ENCODE measurements at regions not wholly inside any gene's neighbourhood (a gene's known extent, or its start where the extent isn't known, plus 50 kb on each side); places are given as distances from the start of the nearest gene placed in this dataset.
"Not testable (repeated sequence)": the region's sequence is repeated elsewhere in the genome, so short reads cannot be mapped to it uniquely, and the experiment has no call there.

GRCh38 chr16:62321606-62322005 lies 285.4 kb upstream of the CDH8 start:
- no peaks in the 10 kb centered on the region for H3K36me3 Mint-ChIP-seq (ENCODE audit: low read depth)
- no peak overlapping the region for H3K27ac Mint-ChIP-seq
- intact Hi-C loops (cut with micrococcal nuclease), result no loop called here
- no peak overlapping the region for H3K4me3 Mint-ChIP-seq
- DNase-seq (ENCODE audit: low spot score), result no peak
- no peaks in the 10 kb centered on the region for H3K27me3 Mint-ChIP-seq (ENCODE audit: insufficient read depth)
- no peaks in the 10 kb centered on the region for H3K4me1 Mint-ChIP-seq (ENCODE audit: low read depth)
- H3K9me3 Mint-ChIP-seq, result peaks cover 8% of the 10 kb centered on the region

GRCh38 chr16:62298600-62298999 lies 262.4 kb upstream of the CDH8 start:
- H3K27ac Mint-ChIP-seq, result no peak overlapping the region
- intact Hi-C loops (cut with micrococcal nuclease), result no loop called here
- H3K9me3 Mint-ChIP-seq, result peaks cover 50% of the 10 kb centered on the region
- no peaks in the 10 kb centered on the region for H3K27me3 Mint-ChIP-seq (ENCODE audit: insufficient read depth)
- no peak for DNase-seq (ENCODE audit: low spot score)
- no peaks in the 10 kb centered on the region for H3K36me3 Mint-ChIP-seq (ENCODE audit: low read depth)
- no peak overlapping the region for H3K4me3 Mint-ChIP-seq
- no peaks in the 10 kb centered on the region for H3K4me1 Mint-ChIP-seq (ENCODE audit: low read depth)

GRCh38 chr16:62294213-62294972 lies 258.2 kb upstream of the CDH8 start:
- intact Hi-C loops (cut with micrococcal nuclease), result no loop called here
- no peak for DNase-seq (ENCODE audit: low spot score)
- no peaks in the 10 kb centered on the region for H3K4me1 Mint-ChIP-seq (ENCODE audit: low read depth)
- no peaks in the 10 kb centered on the region for H3K36me3 Mint-ChIP-seq (ENCODE audit: low read depth)
- H3K27me3 Mint-ChIP-seq (ENCODE audit: insufficient read depth), result no peaks in the 10 kb centered on the region
- H3K9me3 Mint-ChIP-seq, result peaks cover 48% of the 10 kb centered on the region
- H3K27ac Mint-ChIP-seq, result no peak overlapping the region
- no peak overlapping the region for H3K4me3 Mint-ChIP-seq

- intact Hi-C loops (cut with micrococcal nuclease), result no loop called here
- Mint-ChIP-seq H3K36me3 (ENCODE audit: low read depth) (no peaks in the 10 kb centered on the region), H3K9me3 (peaks cover 20% of the 10 kb centered on the region), H3K27me3 (ENCODE audit: insufficient read depth) (no peaks in the 10 kb centered on the region), H3K4me1 (ENCODE audit: low read depth) (no peaks in the 10 kb centered on the region), H3K4me3 (no peak overlapping the region), H3K27ac (no peak overlapping the region)
- no peak for DNase-seq (ENCODE audit: low spot score)
These were observed 252.9 kb upstream of the CDH8 start for GRCh38 chr16:62288990-62289629.

DNA sequence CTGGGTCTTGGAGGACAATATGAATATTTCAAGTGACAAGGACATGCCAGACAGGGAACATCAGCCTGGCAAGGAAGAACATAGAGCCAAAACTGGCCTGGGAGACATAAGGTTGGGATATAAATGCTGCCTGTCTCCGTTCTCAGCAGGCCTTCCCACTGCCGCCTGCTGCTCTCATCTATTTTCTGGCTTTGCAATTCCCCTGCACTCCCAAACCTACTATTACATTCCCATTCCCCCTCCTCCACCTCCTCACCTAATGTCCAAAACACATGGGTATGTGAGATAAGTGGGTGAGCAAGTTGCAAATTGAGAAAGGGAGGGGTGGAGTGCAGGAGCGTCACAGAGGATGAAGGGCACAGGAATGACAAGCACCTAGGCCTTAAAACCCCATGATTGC lies 244.3 kb upstream of the CDH8 start:
- Mint-ChIP-seq H3K4me1 (ENCODE audit: low read depth) (no peaks in the 10 kb centered on the region), H3K27me3 (ENCODE audit: insufficient read depth) (no peaks in the 10 kb centered on the region), H3K4me3 (no peak overlapping the region), H3K36me3 (ENCODE audit: low read depth) (no peaks in the 10 kb centered on the region), H3K9me3 (peaks cover 3% of the 10 kb centered on the region), H3K27ac (no peak overlapping the region)
- intact Hi-C loops (cut with micrococcal nuclease), result no loop called here
- DNase-seq (ENCODE audit: low spot score), result no peak

GRCh38 chr16:62277942-62278341 lies 241.7 kb upstream of the CDH8 start:
- Mint-ChIP-seq H3K27ac (no peak overlapping the region), H3K4me3 (no peak overlapping the region), H3K27me3 (ENCODE audit: insufficient read depth) (no peaks in the 10 kb centered on the region), H3K9me3 (peaks cover 9% of the 10 kb centered on the region), H3K36me3 (ENCODE audit: low read depth) (no peaks in the 10 kb centered on the region), H3K4me1 (ENCODE audit: low read depth) (no peaks in the 10 kb centered on the region)
- intact Hi-C loops (cut with micrococcal nuclease), result no loop called here
- no peak for DNase-seq (ENCODE audit: low spot score)

DNA sequence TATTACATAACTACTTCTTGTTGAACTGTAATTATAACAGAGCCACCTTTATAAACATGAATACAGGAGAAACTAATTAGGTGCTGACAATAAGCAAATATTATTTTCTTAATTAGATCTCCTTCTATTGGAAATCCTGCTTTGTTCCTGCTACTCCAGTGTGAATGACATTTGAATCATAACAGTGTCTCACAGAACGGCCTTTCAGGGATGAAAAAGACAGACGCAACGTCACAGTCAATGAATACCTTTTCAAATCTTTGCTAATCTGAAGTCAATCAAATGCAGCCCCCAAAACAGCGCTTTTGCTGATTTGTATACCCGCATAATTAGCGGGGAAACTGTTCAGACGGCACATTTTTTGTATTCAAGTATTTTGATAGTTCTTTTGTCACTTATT lies 240.4 kb upstream of the CDH8 start:
- Mint-ChIP-seq H3K36me3 (ENCODE audit: low read depth) (no peaks in the 10 kb centered on the region), H3K9me3 (peaks cover 14% of the 10 kb centered on the region), H3K27me3 (ENCODE audit: insufficient read depth) (no peaks in the 10 kb centered on the region), H3K4me1 (ENCODE audit: low read depth) (no peaks in the 10 kb centered on the region), H3K27ac (no peak overlapping the region), H3K4me3 (no peak overlapping the region)
- DNase-seq (ENCODE audit: low spot score), result no peak
- intact Hi-C loops (cut with micrococcal nuclease), result no loop called here

DNA sequence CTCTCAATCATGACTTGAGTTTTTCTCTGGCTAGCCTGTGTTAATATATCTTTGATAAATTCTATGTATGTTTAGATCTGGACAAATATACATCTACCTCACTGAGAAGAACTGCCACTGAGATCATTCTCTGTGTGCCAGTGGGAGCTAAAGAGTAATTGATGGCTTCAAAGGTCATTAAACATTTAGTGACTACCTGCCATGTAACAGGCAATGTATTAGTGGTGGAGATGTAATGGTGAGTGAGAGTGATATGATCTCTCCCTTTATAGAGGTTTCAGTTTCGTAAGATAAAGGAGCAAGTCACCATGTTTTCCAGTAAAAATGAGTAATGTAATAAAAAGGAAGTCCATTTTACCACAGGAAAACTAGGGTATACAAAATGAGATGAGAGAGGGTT lies 235.8 kb upstream of the CDH8 start:
- H3K4me1 Mint-ChIP-seq (ENCODE audit: low read depth), result no peaks in the 10 kb centered on the region
- no peak for DNase-seq (ENCODE audit: low spot score)
- no peak overlapping the region for H3K27ac Mint-ChIP-seq
- no peaks in the 10 kb centered on the region for H3K36me3 Mint-ChIP-seq (ENCODE audit: low read depth)
- no peak overlapping the region for H3K4me3 Mint-ChIP-seq
- no peaks in the 10 kb centered on the region for H3K27me3 Mint-ChIP-seq (ENCODE audit: insufficient read depth)
- intact Hi-C loops (cut with micrococcal nuclease), result no loop called here
- peaks cover 29% of the 10 kb centered on the region for H3K9me3 Mint-ChIP-seq

DNA sequence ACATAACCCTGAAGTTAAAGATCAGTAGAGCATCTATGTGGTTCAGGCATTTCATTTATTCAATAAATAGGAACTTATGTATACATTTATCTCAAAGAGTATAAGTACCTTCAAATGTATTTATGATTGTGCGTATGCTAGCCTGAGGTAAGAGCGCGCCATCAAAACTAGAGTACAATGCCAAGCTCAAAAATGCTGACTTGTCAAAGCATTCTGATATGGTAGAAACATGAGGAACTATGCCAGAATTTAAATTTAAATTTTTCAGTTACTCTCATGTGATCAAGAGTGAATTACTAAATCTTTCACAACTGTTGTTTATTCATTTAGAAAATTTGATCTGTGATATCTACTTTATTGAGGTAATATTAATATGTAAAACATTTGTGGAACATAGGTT lies 225.5 kb upstream of the CDH8 start:
- DNase-seq (ENCODE audit: low spot score), result no peak
- intact Hi-C loops (cut with micrococcal nuclease), result no loop called here

DNA sequence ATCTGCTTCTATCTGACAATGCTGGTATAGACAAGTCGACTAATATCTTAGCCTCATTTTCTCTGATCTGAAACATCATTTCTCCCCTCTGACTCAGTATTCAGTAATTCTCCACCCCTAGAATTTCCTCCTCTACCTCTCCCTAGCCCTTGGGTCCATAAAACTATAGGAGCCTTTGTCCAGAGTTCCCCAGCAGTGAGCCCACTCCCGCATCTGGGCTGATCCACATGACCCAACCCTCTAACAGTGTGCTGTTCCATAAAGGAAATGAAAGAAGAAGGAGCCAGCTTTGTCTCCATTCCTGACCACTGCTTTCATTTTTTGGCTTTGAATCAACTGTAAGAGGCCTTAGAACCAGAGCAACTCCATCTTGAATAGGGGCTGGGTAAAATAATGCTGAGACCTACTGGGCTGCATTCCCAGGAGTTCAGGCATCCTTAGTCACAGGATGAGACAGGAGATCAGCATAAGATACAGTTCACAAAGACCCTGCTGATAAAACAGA lies 222.7 kb upstream of the CDH8 start:
- H3K9me3 Mint-ChIP-seq; H3K36me3 Mint-ChIP-seq (ENCODE audit: low read depth); H3K27ac Mint-ChIP-seq; intact Hi-C loops (cut with micrococcal nuclease); DNase-seq (ENCODE audit: low spot score); H3K4me1 Mint-ChIP-seq (ENCODE audit: low read depth); H3K27me3 Mint-ChIP-seq (ENCODE audit: insufficient read depth); H3K4me3 Mint-ChIP-seq: not testable (repeated sequence)

More for the DNA sequence above, 225.5 kb upstream of the CDH8 start:
- Mint-ChIP-seq H3K27ac (no peak overlapping the region), H3K9me3 (peaks cover 17% of the 10 kb centered on the region), H3K36me3 (ENCODE audit: low read depth) (no peaks in the 10 kb centered on the region), H3K4me1 (ENCODE audit: low read depth) (no peaks in the 10 kb centered on the region), H3K4me3 (no peak overlapping the region), H3K27me3 (ENCODE audit: insufficient read depth) (no peaks in the 10 kb centered on the region)

DNA sequence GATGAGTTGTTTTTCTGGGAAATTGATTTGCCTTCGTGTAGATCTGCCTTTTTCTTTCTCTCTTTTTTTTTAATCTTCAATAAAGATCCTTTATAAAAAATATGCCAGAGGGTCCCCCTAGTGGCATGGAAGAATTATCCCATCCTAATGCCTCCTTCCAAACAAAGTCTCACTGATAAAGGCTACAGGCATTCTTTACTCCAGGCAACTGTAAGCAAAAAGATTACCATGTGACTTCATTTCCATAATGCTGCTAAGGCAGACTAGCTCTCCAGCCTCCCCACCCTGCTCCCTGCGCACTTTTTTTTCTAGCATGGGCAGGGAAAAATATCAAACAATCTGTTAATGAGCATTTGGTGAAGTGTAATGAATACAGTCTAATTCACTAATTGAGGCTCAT lies 220.2 kb upstream of the CDH8 start:
- Mint-ChIP-seq H3K27ac (no peak overlapping the region), H3K4me1 (ENCODE audit: low read depth) (no peaks in the 10 kb centered on the region), H3K27me3 (ENCODE audit: insufficient read depth) (no peaks in the 10 kb centered on the region), H3K4me3 (no peak overlapping the region), H3K36me3 (ENCODE audit: low read depth) (no peaks in the 10 kb centered on the region), H3K9me3 (peaks cover 4% of the 10 kb centered on the region)
- intact Hi-C loops (cut with micrococcal nuclease), result no loop called here
- DNase-seq (ENCODE audit: low spot score), result no peak

- Mint-ChIP-seq H3K4me1 (ENCODE audit: low read depth) (no peaks in the 10 kb centered on the region), H3K9me3 (peaks cover 6% of the 10 kb centered on the region), H3K4me3 (no peak overlapping the region), H3K27ac (no peak overlapping the region), H3K36me3 (ENCODE audit: low read depth) (no peaks in the 10 kb centered on the region), H3K27me3 (ENCODE audit: insufficient read depth) (no peaks in the 10 kb centered on the region)
- DNase-seq (ENCODE audit: low spot score), result no peak
- intact Hi-C loops (cut with micrococcal nuclease), result no loop called here
These were observed 218.6 kb upstream of the CDH8 start for GRCh38 chr16:62254847-62255246.

GRCh38 chr16:62254372-62254771 lies 218.1 kb upstream of the CDH8 start:
- DNase-seq (ENCODE audit: low spot score), result no peak
- Mint-ChIP-seq H3K4me1 (ENCODE audit: low read depth) (no peaks in the 10 kb centered on the region), H3K4me3 (no peak overlapping the region), H3K27me3 (ENCODE audit: insufficient read depth) (no peaks in the 10 kb centered on the region), H3K36me3 (ENCODE audit: low read depth) (no peaks in the 10 kb centered on the region), H3K27ac (no peak overlapping the region), H3K9me3 (peaks cover 8% of the 10 kb centered on the region)
- intact Hi-C loops (cut with micrococcal nuclease), result no loop called here
